ENCODE measurements at regions not wholly inside any gene's neighbourhood (a gene's known extent, or its start where the extent isn't known, plus 50 kb on each side); places are given as distances from the start of the nearest gene placed in this dataset.
A peak's percentile ranks its signal among the peaks of the same experiment; 100 is the strongest.

DNA sequence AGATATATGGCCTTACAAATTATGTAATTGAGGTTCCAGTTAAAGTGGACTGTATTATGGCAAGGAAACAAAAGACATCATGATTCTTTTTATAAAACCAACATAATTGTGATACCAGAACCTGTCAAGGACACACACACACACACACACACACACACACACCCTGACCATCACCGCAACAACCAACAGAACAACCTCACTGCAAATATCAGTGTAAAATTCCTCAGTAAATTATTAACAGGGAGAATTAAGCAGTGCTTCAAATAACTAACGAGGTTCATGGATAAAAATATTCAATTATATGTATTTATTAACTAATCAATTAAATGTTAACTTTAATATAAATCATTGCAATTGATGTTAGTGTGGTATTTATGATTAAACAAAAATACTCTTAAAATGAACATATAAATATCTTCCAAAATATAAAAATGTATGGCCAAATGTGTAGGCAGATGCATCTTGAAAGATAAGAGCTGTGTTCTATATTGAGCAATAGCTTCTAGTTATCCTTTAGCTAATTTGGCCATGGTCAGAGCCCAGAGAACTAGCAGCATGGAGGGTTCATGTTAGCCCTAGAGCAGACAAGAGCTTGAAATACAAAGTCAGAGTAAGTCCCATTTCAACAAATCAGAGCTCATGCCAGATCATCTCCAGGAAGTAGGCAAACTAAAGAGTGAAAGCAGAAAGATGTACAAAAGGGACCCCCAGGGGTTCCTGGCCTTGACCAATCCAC lies 280.5 kb upstream of the ADAMTS16 start:
- no peak for DNase-seq (ENCODE audit: low read depth, low spot score)
- in situ Hi-C loops (cut with HindIII; ENCODE audit: low sequenced_read_pairs) = no loop called here
- TF ChIP-seq CTCF (IDR thresholded peaks at IDR 0.05; ENCODE audit: low read depth, low read length) = no peak
- no peak overlapping the region for H3K4me3 ChIP-seq (ENCODE audit: low read depth, low read length)

DNA sequence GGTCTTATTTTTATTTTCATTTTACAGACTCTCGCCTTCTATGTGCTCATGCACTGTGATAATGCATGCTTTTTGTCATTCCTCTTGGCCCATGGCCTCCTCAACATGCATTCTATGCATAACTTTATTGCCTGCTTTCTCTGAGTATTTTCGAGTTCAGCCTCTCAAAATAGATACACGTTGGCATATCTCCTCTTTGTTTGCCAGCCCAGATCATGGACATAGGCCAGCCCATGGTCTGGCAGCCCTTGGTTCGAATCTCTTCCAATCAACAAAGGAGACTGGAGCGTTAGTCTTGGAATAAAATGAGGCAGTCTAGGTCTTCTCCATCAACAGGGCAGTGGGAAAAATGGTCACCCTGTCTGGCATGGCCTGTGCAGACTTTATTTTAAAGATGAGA lies 279.5 kb upstream of the ADAMTS16 start:
- no peak for TF ChIP-seq CTCF (IDR thresholded peaks at IDR 0.05; ENCODE audit: low read depth, low read length)
- in situ Hi-C loops (cut with HindIII; ENCODE audit: low sequenced_read_pairs) = no loop called here
- no peak overlapping the region for H3K4me3 ChIP-seq (ENCODE audit: low read depth, low read length)
- no peak for DNase-seq (ENCODE audit: low read depth, low spot score)

- H3K4me3 ChIP-seq (ENCODE audit: low read depth, low read length) = no peak overlapping the region
- TF ChIP-seq CTCF (IDR thresholded peaks at IDR 0.05; ENCODE audit: low read depth, low read length) = peak; percentile 50
- DNase-seq (ENCODE audit: low read depth, low spot score) = peak; percentile 52
- in situ Hi-C loops (cut with HindIII; ENCODE audit: low sequenced_read_pairs) = no loop called here
Observed at GRCh38 chr5:4862500-4862899, 277.6 kb upstream of the ADAMTS16 start.

- no peak for TF ChIP-seq CTCF (IDR thresholded peaks at IDR 0.05; ENCODE audit: low read depth, low read length)
- no peak for DNase-seq (ENCODE audit: low read depth, low spot score)
- in situ Hi-C loops (cut with HindIII; ENCODE audit: low sequenced_read_pairs) = no loop called here
- no peak overlapping the region for H3K4me3 ChIP-seq (ENCODE audit: low read depth, low read length)
Observed at GRCh38 chr5:4866131-4866659, 273.9 kb upstream of the ADAMTS16 start.

DNA sequence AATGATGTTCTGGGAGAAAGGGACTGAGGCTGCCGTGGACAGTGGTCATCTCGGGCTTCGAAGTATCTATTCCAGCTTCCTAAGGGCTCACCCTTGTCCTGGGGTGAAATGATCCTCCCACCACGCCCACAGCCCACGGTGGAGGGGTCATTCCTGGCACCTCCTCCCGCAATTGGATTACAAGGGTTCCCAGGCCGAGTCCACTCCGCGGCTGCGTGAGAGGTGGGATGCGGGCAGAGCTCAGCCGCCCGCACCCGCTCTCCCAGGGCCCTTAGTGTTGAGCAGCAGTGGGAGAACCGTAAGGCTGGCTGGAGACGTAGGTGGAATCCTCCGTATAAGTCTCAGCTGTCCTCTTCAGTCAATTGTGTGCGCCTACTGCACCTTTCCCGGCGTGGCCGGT lies 273.3 kb upstream of the ADAMTS16 start:
- in situ Hi-C loops (cut with HindIII; ENCODE audit: low sequenced_read_pairs) = no loop called here
- no peak overlapping the region for H3K4me3 ChIP-seq (ENCODE audit: low read depth, low read length)
- no peak for DNase-seq (ENCODE audit: low read depth, low spot score)
- TF ChIP-seq CTCF (IDR thresholded peaks at IDR 0.05; ENCODE audit: low read depth, low read length) = no peak

DNA sequence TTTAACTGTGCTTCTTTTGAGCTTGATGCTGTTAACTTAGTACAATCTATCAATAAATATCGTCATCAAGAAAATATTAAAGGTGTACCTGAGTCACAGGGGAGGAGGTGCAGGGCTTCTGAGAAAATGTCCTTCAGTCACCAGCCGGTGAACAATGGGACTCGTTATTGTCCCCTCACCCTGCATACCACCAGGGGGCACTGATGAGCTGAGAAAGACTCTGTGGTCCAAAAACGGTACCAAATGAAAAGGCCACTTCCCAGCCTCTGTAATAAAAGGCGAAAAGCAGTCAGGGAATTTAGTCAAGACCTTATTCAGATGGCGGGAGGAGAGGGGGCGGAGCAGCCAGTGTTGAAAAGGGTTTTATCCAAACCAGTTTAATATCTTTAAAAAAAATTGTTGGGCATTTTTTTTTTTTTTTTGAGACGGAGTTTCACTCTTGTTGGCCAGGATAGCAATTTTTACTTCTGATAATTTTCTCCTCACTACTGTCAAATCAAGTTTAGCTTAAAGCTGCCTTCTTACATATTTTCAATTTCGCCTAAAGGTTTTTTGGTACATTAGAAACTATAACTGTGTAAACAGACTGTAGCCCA lies 271.9 kb upstream of the ADAMTS16 start:
- in situ Hi-C loops (cut with HindIII; ENCODE audit: low sequenced_read_pairs) = no loop called here
- TF ChIP-seq CTCF (IDR thresholded peaks at IDR 0.05; ENCODE audit: low read depth, low read length) = peak; percentile 90
- H3K4me3 ChIP-seq (ENCODE audit: low read depth, low read length) = no peak overlapping the region
- DNase-seq (ENCODE audit: low read depth, low spot score) = peak; percentile 27

Measured in astrocyte of the spinal cord (primary cell).